GDM1 (cell line): ENCODE measurements at regions not wholly inside any gene's neighbourhood (a gene's known extent, or its start where the extent isn't known, plus 50 kb on each side); places are given as distances from the start of the nearest gene placed in this dataset.

Source experiments
- DNase-seq: peaks from one replicate; lab custom pipeline; 2025; lab: John Stamatoyannopoulos, UW

DNA sequence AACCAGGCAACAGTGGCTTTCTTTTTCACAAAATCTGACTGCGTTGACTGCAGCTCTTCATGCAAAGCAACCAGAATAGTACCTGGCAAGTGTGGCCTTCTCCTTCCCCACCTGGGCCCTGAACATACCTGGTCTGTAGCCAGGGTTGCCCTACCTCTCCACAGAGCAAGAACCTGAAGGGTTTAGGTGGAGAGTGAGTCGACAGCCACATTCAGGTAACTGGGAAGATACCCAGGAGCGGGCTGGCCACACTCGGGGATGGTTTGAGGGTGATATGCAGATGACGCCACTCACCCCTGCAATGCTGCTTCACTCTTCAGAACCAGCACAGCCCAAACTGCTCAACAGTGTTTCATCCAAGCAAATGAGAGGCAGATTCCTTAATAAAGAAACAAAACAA lies 117.3 kb downstream of the TTC32 start:
- no peak for DNase-seq

- DNase-seq = no peak
Observed at GRCh38 chr2:19783935-19784334, 117.8 kb downstream of the TTC32 start.

DNA sequence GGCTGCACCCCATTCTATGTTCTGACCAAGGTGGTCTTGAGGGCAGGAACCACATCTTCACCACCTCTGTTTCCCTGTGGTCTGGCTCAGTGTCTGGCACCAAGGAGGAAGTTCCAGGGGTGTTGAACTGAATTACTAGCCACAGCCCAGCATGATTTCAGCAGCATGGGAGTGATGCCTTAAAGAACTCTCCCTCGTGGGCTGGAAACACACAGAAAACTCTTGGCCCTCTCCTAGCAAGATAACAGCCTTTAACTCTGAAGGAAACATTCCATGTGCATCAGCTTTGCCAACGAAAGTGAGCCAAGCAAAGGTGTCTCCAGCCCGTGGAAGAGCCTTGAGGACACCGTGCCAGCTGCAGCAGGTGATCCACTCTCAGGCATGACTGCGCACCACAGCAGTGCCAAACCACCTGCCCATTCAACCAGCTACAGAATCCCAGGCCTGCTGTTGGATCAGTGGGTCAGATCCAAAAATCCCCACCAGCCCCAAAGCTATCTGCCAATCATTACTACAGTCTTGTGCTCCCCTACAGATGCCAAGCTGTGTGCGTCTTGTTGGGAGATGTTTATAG lies 124.8 kb downstream of the TTC32 start:
- DNase-seq = no peak

DNA sequence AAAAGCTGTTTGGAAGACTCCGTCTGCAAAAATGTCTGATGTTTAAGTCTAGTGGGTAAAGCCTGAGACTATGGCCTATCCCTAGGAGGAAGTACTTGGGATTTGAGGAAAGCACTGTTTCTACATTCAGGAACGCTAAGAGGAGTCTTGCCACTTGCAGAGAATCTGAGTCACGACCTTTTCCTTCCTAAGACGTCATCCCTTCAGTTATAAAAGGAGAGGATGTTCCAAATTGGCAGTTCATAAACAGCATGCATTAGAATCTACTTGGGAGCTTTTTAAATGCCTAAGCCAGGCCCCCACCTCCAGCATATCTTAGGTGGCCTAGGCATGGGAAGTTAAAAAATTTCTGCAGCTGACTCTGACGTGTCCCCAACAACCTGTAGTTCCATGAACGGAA lies 125.9 kb downstream of the TTC32 start:
- no peak for DNase-seq

DNA sequence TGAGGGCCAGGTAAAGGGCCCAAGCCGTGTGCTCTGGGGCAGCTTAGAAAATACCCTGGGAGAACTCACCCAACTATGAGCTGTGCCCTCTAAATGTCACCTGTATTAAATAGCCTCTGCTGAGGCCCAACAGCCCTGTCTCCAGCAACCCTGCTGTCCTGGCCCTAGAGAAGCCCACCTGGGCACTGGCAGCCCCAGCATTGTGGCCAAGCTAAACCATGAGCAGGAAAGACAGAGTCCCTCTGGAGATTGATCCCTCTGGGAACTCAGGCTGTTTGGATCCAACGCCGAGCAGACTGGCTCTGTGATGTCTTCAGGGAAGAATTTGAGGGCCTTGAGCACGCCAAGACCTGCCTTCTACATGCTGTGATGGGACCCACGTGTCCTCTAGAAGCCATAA lies 126.5 kb downstream of the TTC32 start:
- no peak for DNase-seq

- no peak for DNase-seq
Observed at GRCh38 chr2:19774805-19775176, 127.0 kb downstream of the TTC32 start.

DNA sequence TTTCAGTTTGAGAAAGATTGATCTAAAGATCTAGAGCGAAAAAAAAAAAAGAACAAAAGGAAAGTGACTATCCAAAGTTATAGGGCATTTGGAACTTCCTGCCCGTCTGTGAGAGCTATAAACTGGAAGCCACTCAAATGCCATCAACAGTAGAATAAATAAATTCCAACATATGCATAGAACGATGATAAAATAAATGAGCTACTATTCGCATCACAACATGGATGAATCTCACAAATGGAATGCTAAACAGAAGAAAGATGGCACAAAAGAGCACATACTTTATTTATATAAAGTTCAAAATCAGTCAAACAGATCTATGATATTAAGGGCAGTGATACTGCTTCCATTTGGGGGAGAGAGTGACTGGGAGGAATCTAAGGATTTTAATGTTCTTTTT lies 128.8 kb downstream of the TTC32 start:
- DNase-seq = no peak

DNA sequence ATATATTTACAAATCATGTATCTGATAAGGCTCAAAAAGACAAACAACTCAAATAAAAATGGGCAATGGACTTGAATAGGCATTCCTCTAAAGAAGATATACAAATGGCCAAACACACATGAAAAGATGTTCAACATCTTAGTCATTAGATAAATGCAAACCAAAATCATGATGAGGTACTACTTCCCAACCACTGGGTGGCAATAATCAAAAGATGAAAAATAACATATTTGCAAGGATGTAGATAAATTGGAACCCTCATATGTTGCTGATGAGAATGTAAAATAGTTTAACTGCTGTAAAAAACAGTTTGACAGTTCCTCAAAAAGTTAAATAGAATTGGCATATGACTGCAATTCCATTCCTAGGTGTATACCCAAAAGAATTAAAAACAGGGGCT lies 132.3 kb downstream of the TTC32 start:
- DNase-seq = no peak

- no peak for DNase-seq
Observed at GRCh38 chr2:19767899-19768298, 133.9 kb downstream of the TTC32 start.

DNA sequence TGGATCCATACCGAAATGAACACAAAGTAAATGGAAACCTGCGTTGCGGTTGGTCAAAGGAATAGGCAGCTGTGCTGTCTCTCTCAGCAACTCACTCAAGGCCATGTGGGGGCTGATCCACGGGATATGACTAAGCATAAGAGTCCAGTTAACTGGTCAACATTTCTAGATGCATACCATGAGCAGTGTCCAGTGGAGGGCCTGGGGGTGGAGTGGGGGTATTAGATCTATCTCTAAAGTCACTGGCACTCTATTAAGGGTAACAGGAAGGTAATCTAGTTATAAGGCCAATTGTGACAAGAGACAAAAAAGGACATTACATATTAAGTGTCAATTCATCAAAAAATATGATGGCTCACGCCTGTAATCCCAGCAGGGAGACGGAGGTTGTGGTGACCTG lies 136.8 kb downstream of the TTC32 start:
- no peak for DNase-seq

DNA sequence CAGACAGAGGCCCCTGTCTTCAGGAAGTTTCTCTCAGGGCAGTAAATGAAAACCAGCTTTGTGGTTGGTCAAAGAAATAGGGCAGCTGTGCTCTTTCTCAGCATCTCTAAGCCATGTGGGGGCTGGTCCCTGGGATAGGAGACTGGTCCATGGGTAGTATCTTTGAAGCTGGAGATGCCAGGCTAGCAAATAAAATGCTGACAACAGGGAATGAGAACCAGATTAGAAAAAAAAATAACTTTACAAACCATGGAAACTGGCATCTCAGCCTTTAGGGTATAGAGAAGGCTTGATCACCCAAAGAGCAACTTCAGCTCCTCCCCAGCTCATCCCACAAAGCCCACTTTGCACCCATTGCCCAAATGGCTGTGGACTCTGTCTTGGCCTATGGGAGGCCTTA lies 138.1 kb downstream of the TTC32 start:
- no peak for DNase-seq

DNA sequence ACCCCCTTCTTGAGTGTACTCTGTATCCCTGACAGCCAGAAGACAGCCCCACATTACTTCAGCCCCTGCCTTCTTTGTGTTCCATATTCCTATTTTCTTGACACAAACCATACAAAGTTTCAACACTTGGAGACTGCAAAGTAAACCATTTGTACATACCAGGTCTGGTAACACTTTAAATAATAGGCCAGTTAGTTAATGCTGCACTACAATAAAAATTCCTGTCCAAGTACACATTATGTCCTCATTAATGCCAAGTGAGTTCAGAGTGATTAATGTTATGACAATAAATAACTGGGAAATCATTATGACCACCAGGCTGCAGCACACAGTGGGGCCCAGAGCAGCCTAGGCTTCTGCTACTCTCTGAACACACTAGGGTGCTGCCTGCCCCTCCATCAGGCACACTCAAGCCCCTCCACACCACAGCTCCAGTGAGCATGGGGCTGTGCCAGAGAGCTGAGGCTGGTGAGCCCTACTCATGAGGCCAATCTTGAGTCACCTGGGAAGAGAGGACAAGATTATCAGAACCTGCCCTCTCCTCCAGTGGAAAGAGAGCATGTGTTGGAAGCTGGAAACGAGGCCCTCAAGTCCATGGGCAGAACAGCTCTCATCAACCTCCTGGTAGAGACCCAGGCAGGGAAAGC lies 138.7 kb downstream of the TTC32 start:
- DNase-seq = no peak

- no peak for DNase-seq
Observed at GRCh38 chr2:19762142-19762541, 139.6 kb downstream of the TTC32 start.

GRCh38 chr2:19759880-19760279 lies 141.9 kb downstream of the TTC32 start:
- no peak for DNase-seq

DNA sequence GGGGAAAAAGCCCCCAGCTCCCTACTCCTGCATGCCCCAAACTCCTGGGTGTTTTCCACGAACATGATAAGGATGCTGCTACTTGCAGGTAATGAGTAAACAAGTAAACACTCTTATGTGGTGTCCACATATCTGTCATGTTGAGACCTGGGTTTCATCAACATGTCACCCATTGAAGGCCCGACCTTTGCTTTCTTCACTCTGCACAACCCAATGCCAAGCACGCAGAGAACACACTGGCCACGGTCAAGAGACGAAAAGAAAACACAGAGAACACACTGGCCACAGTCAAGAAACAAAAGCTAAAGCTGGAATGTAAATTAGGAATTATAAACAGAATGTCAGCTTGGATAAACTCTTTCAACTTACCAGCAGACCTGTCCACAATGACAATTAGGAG lies 143.1 kb downstream of the TTC32 start:
- no peak for DNase-seq

GRCh38 chr2:19757586-19757985 lies 144.2 kb downstream of the TTC32 start:
- no peak for DNase-seq

- no peak for DNase-seq
Observed at GRCh38 chr2:19754907-19755306, 146.9 kb downstream of the TTC32 start.

GRCh38 chr2:19753818-19754217 lies 148.0 kb downstream of the TTC32 start:
- no peak for DNase-seq

DNA sequence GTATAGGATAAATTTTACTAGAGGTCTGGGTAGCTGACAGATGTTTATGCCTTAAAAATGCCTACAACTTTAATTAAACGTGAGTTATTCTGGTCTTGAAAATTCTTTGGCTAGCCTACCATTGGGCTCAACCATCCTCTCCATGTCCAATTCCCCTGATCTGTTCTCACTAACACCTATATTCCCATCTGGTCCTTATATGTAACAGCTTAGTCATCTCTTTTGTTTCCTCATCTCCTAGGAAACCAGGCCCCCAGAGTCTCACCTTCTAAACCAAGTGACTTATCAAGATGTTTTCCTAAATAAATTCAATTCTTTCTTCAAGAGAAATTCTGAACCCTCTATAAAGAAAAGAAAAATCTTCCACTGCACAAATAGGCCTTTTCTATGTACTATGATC lies 148.5 kb downstream of the TTC32 start:
- no peak for DNase-seq

DNA sequence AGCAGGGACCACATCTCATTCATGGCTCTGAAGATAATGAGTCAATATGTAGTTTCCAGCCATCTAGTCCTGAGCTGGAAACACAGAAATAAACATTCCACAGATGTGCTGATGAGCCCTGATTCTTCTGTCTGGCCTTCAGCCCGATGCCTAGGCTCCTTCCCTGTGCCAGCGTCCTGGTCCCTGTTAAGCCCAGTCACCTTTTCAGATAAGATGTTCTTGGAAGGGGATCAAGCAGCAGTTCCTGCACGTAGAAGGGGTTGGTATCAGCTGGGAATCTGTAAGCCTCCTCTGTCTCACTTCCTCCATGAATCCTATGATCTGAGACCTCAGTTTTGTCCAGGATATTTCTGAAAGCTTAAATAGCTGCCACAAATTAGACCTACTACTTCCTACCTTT lies 149.3 kb downstream of the TTC32 start:
- DNase-seq = no peak

DNA sequence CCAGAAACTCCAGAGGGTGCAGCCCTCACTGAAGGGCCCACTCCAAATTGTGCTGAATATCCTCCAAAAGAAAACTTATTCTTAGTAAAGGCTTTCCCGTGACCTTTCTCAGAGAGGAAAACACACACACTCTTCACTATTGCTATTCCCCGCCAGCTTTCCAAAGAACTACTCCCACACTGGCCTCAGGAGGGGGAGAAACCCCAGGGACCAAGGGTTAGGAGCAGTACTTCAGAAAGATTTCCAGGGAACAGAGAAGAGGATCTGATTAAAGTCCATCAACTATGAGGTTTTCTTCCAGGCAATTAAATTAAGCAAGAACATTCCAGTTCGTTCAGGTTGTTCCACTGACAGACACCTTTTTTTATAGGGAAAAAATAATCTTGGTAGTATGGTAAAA lies 150.2 kb downstream of the TTC32 start:
- DNase-seq = no peak

DNA sequence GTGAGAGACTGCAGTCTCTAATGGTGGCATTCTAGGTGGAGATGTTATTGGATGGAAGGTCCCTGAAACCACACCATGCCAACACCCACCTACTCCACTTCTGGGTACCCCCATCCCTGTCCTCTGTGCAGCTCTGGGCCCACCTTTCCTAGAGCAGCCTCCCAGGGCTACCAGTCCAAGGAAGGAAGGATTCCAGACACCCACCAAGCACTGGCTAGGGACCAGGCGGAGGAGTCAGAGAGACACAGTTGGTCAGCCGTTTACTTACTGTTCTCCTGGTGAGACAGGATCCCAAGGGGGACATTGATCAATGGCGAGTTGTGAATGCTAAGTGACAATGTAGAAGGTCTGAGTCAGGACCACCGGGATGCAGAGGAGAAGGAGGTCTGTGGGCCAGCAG lies 151.6 kb downstream of the TTC32 start:
- DNase-seq = no peak

DNA sequence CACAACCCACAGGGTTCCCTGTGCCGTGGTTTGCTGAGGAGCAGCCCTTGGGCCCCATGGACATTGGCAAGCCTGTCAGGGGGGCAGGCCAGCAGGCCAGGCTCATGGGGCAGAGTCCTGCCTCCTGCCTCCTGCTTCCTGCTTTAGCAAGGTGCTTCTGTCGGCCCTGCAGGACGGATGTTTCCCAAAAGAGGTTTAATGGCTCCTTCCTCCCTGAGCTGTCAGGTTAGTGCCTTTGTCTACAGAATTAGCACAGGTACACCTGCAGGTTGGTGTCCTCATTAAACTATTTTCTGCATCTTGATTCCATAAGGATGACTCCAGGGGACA lies 152.3 kb downstream of the TTC32 start:
- no peak for DNase-seq

DNA sequence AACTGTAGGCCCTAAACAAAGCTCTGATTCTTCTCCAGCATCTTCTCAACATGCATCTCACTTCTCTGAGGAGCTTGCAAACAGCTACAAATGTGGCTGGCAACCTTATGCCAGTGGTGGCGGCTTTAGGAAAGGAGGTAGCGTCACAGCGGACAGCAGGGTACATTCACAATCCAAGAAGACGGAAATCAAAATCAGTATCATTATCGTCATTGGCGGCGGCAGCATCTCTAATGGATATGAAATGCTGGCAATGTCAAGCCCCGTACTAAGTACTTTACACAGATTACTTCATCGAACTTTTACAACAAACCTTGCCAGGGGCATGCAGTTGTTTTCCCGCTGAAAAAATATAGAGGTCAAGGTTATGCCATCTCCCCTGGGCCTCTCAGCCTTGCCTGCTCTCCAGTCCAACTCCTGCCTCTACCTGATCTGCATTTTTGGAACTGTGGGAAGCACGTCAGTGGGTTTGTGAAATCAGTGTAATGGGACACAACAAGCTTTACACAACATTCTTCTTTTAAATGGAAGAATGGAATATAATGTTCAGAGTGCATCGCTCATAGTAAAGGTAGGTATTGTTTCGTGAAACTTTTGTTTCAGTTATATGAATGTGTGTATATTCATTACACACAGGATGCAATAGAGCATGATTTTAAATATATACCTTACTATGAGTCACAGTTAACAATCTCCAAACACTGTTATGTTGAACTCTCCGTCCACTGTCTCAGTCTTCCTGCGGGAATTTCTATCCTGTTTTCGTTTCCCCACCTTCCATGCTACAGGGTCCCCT lies 152.9 kb downstream of the TTC32 start:
- no peak for DNase-seq
